CD14-positive monocyte (primary cell): ENCODE measurements at regions not wholly inside any gene's neighbourhood (a gene's known extent, or its start where the extent isn't known, plus 50 kb on each side); places are given as distances from the start of the nearest gene placed in this dataset.

ENCODE experiments used
- DNase-seq, 3 donors: peaks; one replicate each; pipeline ENCODE4 v3.0.0-alpha.2; 2011 to 2022
- H2AFZ ChIP-seq: 2 replicates; pipeline ENCODE4 v1.6.0; 2012; ENCODE audit warnings: mild to moderate bottlenecking, low read depth, low read length, inconsistent platforms; ENCODE audit not compliant: insufficient read depth, poor library complexity, severe bottlenecking
- H3K27ac ChIP-seq, 2 donors: 1 replicate in 1 of 2; 2 replicates in 1 of 2; pipeline ENCODE4 v1.5.1; 2012 to 2013; ENCODE audit warnings: low read length in 2 of 2, control low read depth in 1 of 2, inconsistent platforms in 1 of 2, low read depth in 1 of 2, mild to moderate bottlenecking in 1 of 2
- H3K27me3 ChIP-seq, 2 donors: one replicate each; pipeline versions ENCODE4 v1.6.0 to v1.6.1; 2011 to 2013; ENCODE audit warnings: low read length in 2 of 2; ENCODE audit not compliant: control insufficient read depth in 2 of 2, insufficient read depth in 2 of 2
- H3K36me3 ChIP-seq, 2 donors: replicated peaks in 1 of 2; 1 replicate in 1 of 2; 2 replicates in 1 of 2; pipeline versions ENCODE4 v1.5.1 to v1.6.1; 2012 to 2013; ENCODE audit warnings: low read length in 2 of 2, control low read depth in 1 of 2, inconsistent platforms in 1 of 2, mild to moderate bottlenecking in 1 of 2; ENCODE audit not compliant: insufficient read depth in 2 of 2, control insufficient read depth in 1 of 2
- H3K4me1 ChIP-seq, 2 donors: 1 replicate in 1 of 2; 2 replicates in 1 of 2; pipeline versions ENCODE4 v1.5.1 to v1.6.1; 2012 to 2013; ENCODE audit warnings: low read length in 2 of 2, control low read depth in 1 of 2, inconsistent platforms in 1 of 2, mild to moderate bottlenecking in 1 of 2, moderate library complexity in 1 of 2; ENCODE audit not compliant: insufficient read depth in 2 of 2, control insufficient read depth in 1 of 2
- H3K4me2 ChIP-seq: replicated peaks from 2 replicates; pipeline ENCODE3; 2012; ENCODE audit warnings: low read length, moderate library complexity, mild to moderate bottlenecking; ENCODE audit not compliant: poor library complexity, severe bottlenecking; ENCODE audit errors: extremely low read depth
- H3K4me3 ChIP-seq, 3 experiments: fragments of 200-600 bp in 1 of 3; sonication (generic) in 1 of 3; replicated peaks in 1 of 3; 1 replicate in 2 of 3; 2 replicates in 1 of 3; pipeline ENCODE4 v1.5.1; 2011 to 2013; ENCODE audit warnings: low read length in 3 of 3, mild to moderate bottlenecking in 3 of 3, control low read depth in 2 of 3, low read depth in 2 of 3, inconsistent platforms in 1 of 3, moderate library complexity in 1 of 3
- H3K79me2 ChIP-seq: 2 replicates; pipeline ENCODE4 v1.6.0; 2012; ENCODE audit warnings: mild to moderate bottlenecking, control low read depth, inconsistent platforms, low read length, moderate library complexity; ENCODE audit not compliant: insufficient read depth
- H3K9ac ChIP-seq: 2 replicates; pipeline ENCODE4 v1.6.0; 2017; ENCODE audit warnings: low read length, mild to moderate bottlenecking; ENCODE audit not compliant: insufficient read depth, poor library complexity, severe bottlenecking
- H3K9me3 ChIP-seq, 2 donors: replicated peaks in 1 of 2; 1 replicate in 1 of 2; 2 replicates in 1 of 2; pipeline versions ENCODE4 v1.5.1 to v1.6.1; 2012 to 2013; ENCODE audit warnings: low read length in 2 of 2, control low read depth in 1 of 2; ENCODE audit not compliant: control insufficient read depth in 1 of 2, insufficient read depth in 1 of 2
- H4K20me1 ChIP-seq: 2 replicates; pipeline ENCODE4 v1.6.0; 2012; ENCODE audit warnings: mild to moderate bottlenecking, low read length, control low read depth, moderate library complexity; ENCODE audit not compliant: insufficient read depth
- H3K27ac Mint-ChIP-seq, 7 donors: one replicate each; pipeline ENCODE4 v1.8.0; 2020; ENCODE audit warnings: mild to moderate bottlenecking in 7 of 7, mixed read lengths in 7 of 7, moderate library complexity in 6 of 7, inconsistent platforms in 2 of 7
- H3K27me3 Mint-ChIP-seq, 3 donors: one replicate each; pipeline ENCODE4 v1.8.0; 2021 to 2022; ENCODE audit warnings: low read depth in 3 of 3, mild to moderate bottlenecking in 3 of 3, mixed read lengths in 3 of 3, moderate library complexity in 3 of 3, inconsistent platforms in 1 of 3
- H3K36me3 Mint-ChIP-seq, 2 donors: one replicate each; pipeline ENCODE4 v1.8.0; 2020; ENCODE audit warnings: mixed read lengths in 2 of 2, inconsistent platforms in 1 of 2, mild to moderate bottlenecking in 1 of 2
- H3K4me1 Mint-ChIP-seq: one replicate; pipeline ENCODE4 v1.8.0; 2020; ENCODE audit warnings: mild to moderate bottlenecking, mixed read lengths
- H3K4me3 Mint-ChIP-seq, 2 donors: one replicate each; pipeline ENCODE4 v1.8.0; 2020; ENCODE audit warnings: mild to moderate bottlenecking in 2 of 2, mixed read lengths in 2 of 2, moderate library complexity in 1 of 2
- H3K9me3 Mint-ChIP-seq, 7 donors: one replicate each; pipeline ENCODE4 v1.8.0; 2020 to 2022; ENCODE audit warnings: mixed read lengths in 7 of 7, mild to moderate bottlenecking in 6 of 7, moderate library complexity in 6 of 7, inconsistent platforms in 2 of 7
- CTCF ChIP-seq: fragments of 200-600 bp; IDR thresholded peaks from one replicate; pipeline ENCODE4 v1.8.0; 2022; ENCODE audit warnings: antibody characterized with exemption, mild to moderate bottlenecking
- WGBS: methylation state at CpG from one replicate; pipeline ENCODE4 v1.1.5; 2013; ENCODE audit warnings: missing lambda C conversion rate; ENCODE audit not compliant: insufficient coverage; 5-methylcytosine and 5-hydroxymethylcytosine counted together
- intact Hi-C, 2 donors: fragments of 100-400 bp; cut with micrococcal nuclease; formaldehyde crosslinking; loops; one replicate each; pipeline versions ENCODE4 v1.15.0 to v1.15.1; 2023

- H3K27ac ChIP-seq, result no peak overlapping the region
- Mint-ChIP-seq H3K27me3 (peaks cover 0 to 2% (median 2%) of the 10 kb centered on the region in 3 donors), H3K4me3 (no peak overlapping the region), H3K9me3 (peaks cover 0 to 2% (median 0%) of the 10 kb centered on the region in 7 donors), H3K27ac (no peak overlapping the region), H3K36me3 (no peaks in the 10 kb centered on the region), H3K4me1 (no peaks in the 10 kb centered on the region)
- TF ChIP-seq CTCF, result no peak
- no peak for DNase-seq
- H4K20me1 ChIP-seq, result no peaks in the 10 kb centered on the region
- WGBS, result 100% methylated on average over 1 of the region's 2 CpGs
- H3K9me3 ChIP-seq, result no peaks in the 10 kb centered on the region
- no peaks in the 10 kb centered on the region for H3K36me3 ChIP-seq
- no peak overlapping the region for H2AFZ ChIP-seq
- H3K4me2 ChIP-seq, result no peak overlapping the region
- H3K4me3 ChIP-seq, result no peak overlapping the region
- intact Hi-C loops, result no loop called here
- H3K27me3 ChIP-seq, result peaks cover 0 to 3% of the 10 kb centered on the region in 2 donors
- H3K79me2 ChIP-seq, result no peaks in the 10 kb centered on the region
- H3K9ac ChIP-seq, result no peak overlapping the region
- H3K4me1 ChIP-seq, result no peaks in the 10 kb centered on the region
Measured at GRCh38 chr12:29033519-29033918, 115.6 kb upstream of the FAR2 start.

GRCh38 chr12:29035112-29035511, 114.0 kb upstream of the FAR2 start:
- no CpG with 5 or more reads among the region's 1 CpG for WGBS
- no peak for TF ChIP-seq CTCF
- peaks cover 0 to 5% (median 2%) of the 10 kb centered on the region in 3 donors for H3K27me3 Mint-ChIP-seq
- Histone ChIP-seq H3K9me3 (no peaks in the 10 kb centered on the region), H3K4me1 (no peaks in the 10 kb centered on the region), H3K79me2 (no peaks in the 10 kb centered on the region), H2AFZ (no peak overlapping the region), H3K4me3 (no peak overlapping the region), H4K20me1 (no peaks in the 10 kb centered on the region), H3K27ac (no peak overlapping the region), H3K27me3 (peaks cover 0 to 3% of the 10 kb centered on the region in 2 donors), H3K36me3 (no peaks in the 10 kb centered on the region), H3K4me2 (no peak overlapping the region), H3K9ac (no peak overlapping the region)
- H3K27ac Mint-ChIP-seq, result no peak overlapping the region
- H3K4me3 Mint-ChIP-seq, result no peak overlapping the region
- H3K4me1 Mint-ChIP-seq, result no peaks in the 10 kb centered on the region
- no peak for DNase-seq
- no peaks in the 10 kb centered on the region for H3K9me3 Mint-ChIP-seq
- intact Hi-C loops, result no loop called here
- no peaks in the 10 kb centered on the region for H3K36me3 Mint-ChIP-seq
